Calu3 (cell line): ENCODE measurements at regions not wholly inside any gene's neighbourhood (a gene's known extent, or its start where the extent isn't known, plus 50 kb on each side); places are given as distances from the start of the nearest gene placed in this dataset.

ENCODE experiments used
- BruUV-seq: library from RNA; stranded (reverse); fragments of 400-500 nt; replicated peaks from 2 replicates; lab custom pipeline; 2021; lab: Mats Ljungman, UMichigan
- CTCF ChIA-PET: fragments of 300-600 bp; sonication (Branson Sonifier 250); formaldehyde crosslinking; loops from one replicate; lab custom pipeline; 2022; ENCODE audit warnings: antibody characterized with exemption; lab: Charles Lee
- DNase-seq: peaks from one replicate; pipeline ENCODE4 v3.0.0; 2022
- H3K27ac Mint-ChIP-seq: one replicate; pipeline ENCODE4 v1.8.0; 2022; ENCODE audit warnings: mixed read lengths; ENCODE audit not compliant: unreplicated experiment
- H3K27me3 Mint-ChIP-seq: one replicate; pipeline ENCODE4 v1.8.0; 2022; ENCODE audit warnings: mixed read lengths; ENCODE audit not compliant: unreplicated experiment
- H3K36me3 Mint-ChIP-seq: one replicate; pipeline ENCODE4 v1.8.0; 2022; ENCODE audit warnings: mild to moderate bottlenecking, moderate library complexity, mixed read lengths; ENCODE audit not compliant: insufficient read depth, unreplicated experiment
- H3K4me1 Mint-ChIP-seq: one replicate; pipeline ENCODE4 v1.8.0; 2022; ENCODE audit warnings: mild to moderate bottlenecking, low read depth, mixed read lengths; ENCODE audit not compliant: unreplicated experiment
- H3K4me3 Mint-ChIP-seq: one replicate; pipeline ENCODE4 v1.8.0; 2022; ENCODE audit warnings: mild to moderate bottlenecking, low read depth, moderate library complexity, mixed read lengths; ENCODE audit not compliant: unreplicated experiment
- H3K9me3 Mint-ChIP-seq: one replicate; pipeline ENCODE4 v1.8.0; 2022; ENCODE audit warnings: low read depth, mixed read lengths; ENCODE audit not compliant: unreplicated experiment
- intact Hi-C: fragments of 100-400 bp; cut with micrococcal nuclease; formaldehyde crosslinking; loops from one replicate; pipeline ENCODE4 v1.10.0; 2022; ENCODE audit not compliant: unreplicated experiment
- TF ChIP-seq, protein P1 (sequence below): fragments of 200-600 bp; IDR thresholded peaks from one replicate; pipeline ENCODE4 v1.8.0; 2022; ENCODE audit warnings: antibody characterized with exemption; ENCODE audit not compliant: unreplicated experiment

DNA sequence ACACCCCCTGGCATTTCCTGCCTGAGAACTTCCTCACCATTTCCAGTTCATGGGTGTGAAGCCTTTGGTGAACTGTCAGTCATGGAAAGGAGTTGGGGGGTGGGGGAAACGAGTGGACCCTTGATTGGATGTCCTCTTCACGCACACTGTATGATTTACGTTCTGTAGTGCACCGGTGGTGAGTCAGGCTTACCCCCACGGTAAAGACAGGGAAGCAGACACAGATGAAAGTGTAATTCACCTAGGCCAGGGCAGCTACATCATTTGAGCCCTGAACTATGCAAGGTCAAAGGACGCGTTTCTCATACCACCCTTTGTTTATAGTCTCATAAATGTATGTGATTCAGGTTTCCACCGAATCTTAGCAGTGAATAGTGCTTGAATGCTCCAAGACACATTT lies 628.3 kb upstream of the PFKP start:
- no TSS peak for BruUV-seq
- DNase-seq, result no peak
- TF ChIP-seq, protein P1, sequence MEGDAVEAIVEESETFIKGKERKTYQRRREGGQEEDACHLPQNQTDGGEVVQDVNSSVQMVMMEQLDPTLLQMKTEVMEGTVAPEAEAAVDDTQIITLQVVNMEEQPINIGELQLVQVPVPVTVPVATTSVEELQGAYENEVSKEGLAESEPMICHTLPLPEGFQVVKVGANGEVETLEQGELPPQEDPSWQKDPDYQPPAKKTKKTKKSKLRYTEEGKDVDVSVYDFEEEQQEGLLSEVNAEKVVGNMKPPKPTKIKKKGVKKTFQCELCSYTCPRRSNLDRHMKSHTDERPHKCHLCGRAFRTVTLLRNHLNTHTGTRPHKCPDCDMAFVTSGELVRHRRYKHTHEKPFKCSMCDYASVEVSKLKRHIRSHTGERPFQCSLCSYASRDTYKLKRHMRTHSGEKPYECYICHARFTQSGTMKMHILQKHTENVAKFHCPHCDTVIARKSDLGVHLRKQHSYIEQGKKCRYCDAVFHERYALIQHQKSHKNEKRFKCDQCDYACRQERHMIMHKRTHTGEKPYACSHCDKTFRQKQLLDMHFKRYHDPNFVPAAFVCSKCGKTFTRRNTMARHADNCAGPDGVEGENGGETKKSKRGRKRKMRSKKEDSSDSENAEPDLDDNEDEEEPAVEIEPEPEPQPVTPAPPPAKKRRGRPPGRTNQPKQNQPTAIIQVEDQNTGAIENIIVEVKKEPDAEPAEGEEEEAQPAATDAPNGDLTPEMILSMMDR, result no peak
- no peak overlapping the region for H3K4me3 Mint-ChIP-seq
- H3K36me3 Mint-ChIP-seq, result no peaks in the 10 kb centered on the region
- H3K4me1 Mint-ChIP-seq, result no peaks in the 10 kb centered on the region
- no peaks in the 10 kb centered on the region for H3K27me3 Mint-ChIP-seq
- no peak overlapping the region for H3K27ac Mint-ChIP-seq
- CTCF ChIA-PET, result no interaction called here
- H3K9me3 Mint-ChIP-seq, result peaks cover 12% of the 10 kb centered on the region
- intact Hi-C loops, result no loop called here

DNA sequence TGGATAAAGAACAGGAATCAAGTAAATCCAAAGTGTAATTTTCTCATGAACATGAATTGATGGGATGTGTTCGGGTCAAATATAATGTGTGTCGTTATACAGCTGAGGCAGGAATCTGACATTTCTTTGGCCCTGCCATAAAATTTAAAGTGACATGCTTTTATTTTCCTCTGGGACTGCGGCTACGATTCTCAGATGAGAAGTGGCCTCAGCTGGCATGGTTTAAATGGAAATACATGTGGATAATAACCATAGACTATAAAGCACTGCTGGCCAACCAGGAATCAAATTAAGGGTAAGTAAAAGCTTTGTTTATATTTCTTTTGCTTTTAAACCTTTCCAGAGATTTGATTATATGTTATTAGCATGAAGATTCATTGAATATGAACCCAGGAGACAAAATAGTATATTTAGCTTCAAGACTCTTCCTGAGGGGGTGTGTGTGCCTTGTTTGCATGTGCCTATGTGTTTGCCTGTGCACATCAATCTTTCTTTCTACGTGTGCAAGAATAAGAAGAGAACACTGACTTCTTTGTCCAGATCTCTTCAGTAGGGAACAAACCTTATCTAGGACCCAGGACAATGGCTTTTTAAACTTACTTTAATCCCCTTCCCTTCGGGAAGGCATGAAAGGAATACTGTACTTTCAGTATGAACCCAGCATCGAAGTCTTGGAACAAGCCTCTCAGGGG lies 629.0 kb upstream of the PFKP start:
- Mint-ChIP-seq H3K36me3 (no peaks in the 10 kb centered on the region), H3K4me1 (no peaks in the 10 kb centered on the region), H3K27ac (no peak overlapping the region), H3K9me3 (peaks cover 12% of the 10 kb centered on the region), H3K27me3 (no peaks in the 10 kb centered on the region), H3K4me3 (no peak overlapping the region)
- intact Hi-C loops, result no loop called here
- TF ChIP-seq, protein P1, result no peak
- no TSS peak for BruUV-seq
- CTCF ChIA-PET, result no interaction called here
- DNase-seq, result no peak

DNA sequence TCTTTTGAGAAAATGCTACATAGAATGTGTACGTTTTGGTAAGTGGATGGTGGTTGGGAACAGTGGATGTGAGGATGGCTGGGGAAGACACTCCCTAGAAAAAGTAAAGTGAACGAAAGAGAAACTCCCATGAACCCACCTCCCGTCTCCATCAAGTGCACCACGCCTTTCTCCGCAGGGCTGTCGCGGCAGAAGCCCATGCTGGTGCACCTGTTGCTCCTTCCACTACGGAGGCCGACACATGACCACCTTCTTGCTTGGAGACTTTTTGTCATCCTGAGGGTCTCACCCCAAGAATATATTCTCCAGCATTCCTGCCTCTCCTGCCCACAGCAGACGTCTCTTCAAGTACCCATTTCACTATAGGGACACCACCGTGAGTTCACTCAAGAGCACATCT lies 630.4 kb upstream of the PFKP start:
- intact Hi-C loops, result no loop called here
- DNase-seq, result no peak
- H3K9me3 Mint-ChIP-seq, result peaks cover 12% of the 10 kb centered on the region
- no peak overlapping the region for H3K27ac Mint-ChIP-seq
- TF ChIP-seq, protein P1, result no peak
- CTCF ChIA-PET, result no interaction called here
- no peaks in the 10 kb centered on the region for H3K27me3 Mint-ChIP-seq
- H3K4me3 Mint-ChIP-seq, result no peak overlapping the region
- H3K4me1 Mint-ChIP-seq, result no peaks in the 10 kb centered on the region
- BruUV-seq, result no TSS peak
- H3K36me3 Mint-ChIP-seq, result no peaks in the 10 kb centered on the region

DNA sequence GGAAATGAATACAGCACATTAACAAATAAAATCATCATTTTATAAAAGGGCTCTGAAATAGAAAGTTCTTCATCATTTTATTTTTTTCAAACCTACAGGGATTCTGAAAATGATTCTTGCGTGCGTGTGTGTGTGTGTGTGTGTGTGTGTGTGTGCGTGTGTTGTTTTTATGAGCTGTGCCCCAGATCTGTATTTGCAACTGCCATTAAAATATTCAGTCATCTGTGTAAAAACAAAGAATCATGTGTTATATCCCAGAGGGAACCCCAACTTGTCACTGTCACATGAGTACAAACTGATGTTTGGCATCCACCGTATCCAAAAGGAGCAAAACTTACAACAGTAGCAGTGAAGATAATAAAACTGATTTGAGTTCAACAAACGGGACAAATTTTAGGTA lies 635.4 kb upstream of the PFKP start:
- no peaks in the 10 kb centered on the region for H3K4me1 Mint-ChIP-seq
- CTCF ChIA-PET, result no interaction called here
- BruUV-seq, result no TSS peak
- intact Hi-C loops, result no loop called here
- H3K4me3 Mint-ChIP-seq, result no peak overlapping the region
- H3K27ac Mint-ChIP-seq, result no peak overlapping the region
- TF ChIP-seq, protein P1, result no peak
- no peak for DNase-seq
- no peaks in the 10 kb centered on the region for H3K36me3 Mint-ChIP-seq
- no peaks in the 10 kb centered on the region for H3K27me3 Mint-ChIP-seq
- H3K9me3 Mint-ChIP-seq, result peaks cover 21% of the 10 kb centered on the region
